ENCODE measurements at regions not wholly inside any gene's neighbourhood (a gene's known extent, or its start where the extent isn't known, plus 50 kb on each side); places are given as distances from the start of the nearest gene placed in this dataset.

DNA sequence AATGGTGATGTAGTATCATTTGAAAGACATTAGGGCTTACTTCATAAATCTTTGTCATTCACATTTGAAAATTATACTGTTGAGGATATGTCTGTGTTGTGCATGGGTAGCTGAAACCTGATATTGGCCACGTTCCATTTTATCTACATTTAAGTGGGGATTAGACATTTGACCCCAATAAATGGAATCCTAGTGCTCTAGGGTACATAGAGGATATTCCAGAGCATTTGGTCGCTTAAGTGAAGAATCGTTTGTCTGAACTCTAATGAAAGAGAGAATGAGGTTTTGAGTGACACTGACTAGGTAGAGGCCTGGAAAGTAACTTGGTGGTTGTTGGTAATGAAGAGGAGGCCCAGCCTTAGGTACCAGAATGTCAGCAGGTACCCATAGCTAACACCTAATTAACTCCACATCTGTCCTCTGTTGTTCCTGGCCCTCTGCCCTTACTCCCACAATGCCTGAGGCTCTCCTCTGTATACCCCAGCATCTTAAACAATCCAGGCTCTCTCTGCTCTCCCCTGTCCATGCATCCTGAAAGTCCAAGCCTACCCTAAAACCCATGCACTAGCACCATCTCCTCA lies 299.5 kb upstream of the KLF3 start:
- TF ChIP-seq, protein P1, sequence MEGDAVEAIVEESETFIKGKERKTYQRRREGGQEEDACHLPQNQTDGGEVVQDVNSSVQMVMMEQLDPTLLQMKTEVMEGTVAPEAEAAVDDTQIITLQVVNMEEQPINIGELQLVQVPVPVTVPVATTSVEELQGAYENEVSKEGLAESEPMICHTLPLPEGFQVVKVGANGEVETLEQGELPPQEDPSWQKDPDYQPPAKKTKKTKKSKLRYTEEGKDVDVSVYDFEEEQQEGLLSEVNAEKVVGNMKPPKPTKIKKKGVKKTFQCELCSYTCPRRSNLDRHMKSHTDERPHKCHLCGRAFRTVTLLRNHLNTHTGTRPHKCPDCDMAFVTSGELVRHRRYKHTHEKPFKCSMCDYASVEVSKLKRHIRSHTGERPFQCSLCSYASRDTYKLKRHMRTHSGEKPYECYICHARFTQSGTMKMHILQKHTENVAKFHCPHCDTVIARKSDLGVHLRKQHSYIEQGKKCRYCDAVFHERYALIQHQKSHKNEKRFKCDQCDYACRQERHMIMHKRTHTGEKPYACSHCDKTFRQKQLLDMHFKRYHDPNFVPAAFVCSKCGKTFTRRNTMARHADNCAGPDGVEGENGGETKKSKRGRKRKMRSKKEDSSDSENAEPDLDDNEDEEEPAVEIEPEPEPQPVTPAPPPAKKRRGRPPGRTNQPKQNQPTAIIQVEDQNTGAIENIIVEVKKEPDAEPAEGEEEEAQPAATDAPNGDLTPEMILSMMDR (conservative IDR thresholded peaks at IDR 0.05): no peak
- no peak for TF ChIP-seq ZFX (IDR thresholded peaks at IDR 0.05)

Measured in C4-2B (cell line).